ENCODE measurements at regions not wholly inside any gene's neighbourhood (a gene's known extent, or its start where the extent isn't known, plus 50 kb on each side); places are given as distances from the start of the nearest gene placed in this dataset.
A peak's percentile ranks its signal among the peaks of the same experiment; 100 is the strongest.

DNA sequence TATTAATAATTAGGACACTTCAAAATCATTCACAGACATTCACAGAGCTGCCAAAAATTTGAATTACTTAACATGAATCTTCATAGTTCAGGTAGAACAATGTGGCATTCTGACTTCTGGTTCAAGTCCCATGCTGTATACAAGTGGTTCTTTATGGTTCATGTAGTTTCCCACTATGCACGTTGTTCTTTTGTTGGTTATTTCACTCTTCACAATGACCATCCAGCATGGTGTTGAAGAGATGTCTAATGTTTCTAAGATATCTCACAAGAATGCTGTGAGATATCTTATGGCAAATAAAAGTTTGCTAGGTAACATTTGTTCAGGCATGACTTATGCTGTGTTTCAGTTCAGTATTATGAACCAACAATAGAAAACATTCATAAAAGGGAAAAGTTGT is 88.2 kb upstream of the SLITRK6 start:
- TF ChIP-seq, protein P1, sequence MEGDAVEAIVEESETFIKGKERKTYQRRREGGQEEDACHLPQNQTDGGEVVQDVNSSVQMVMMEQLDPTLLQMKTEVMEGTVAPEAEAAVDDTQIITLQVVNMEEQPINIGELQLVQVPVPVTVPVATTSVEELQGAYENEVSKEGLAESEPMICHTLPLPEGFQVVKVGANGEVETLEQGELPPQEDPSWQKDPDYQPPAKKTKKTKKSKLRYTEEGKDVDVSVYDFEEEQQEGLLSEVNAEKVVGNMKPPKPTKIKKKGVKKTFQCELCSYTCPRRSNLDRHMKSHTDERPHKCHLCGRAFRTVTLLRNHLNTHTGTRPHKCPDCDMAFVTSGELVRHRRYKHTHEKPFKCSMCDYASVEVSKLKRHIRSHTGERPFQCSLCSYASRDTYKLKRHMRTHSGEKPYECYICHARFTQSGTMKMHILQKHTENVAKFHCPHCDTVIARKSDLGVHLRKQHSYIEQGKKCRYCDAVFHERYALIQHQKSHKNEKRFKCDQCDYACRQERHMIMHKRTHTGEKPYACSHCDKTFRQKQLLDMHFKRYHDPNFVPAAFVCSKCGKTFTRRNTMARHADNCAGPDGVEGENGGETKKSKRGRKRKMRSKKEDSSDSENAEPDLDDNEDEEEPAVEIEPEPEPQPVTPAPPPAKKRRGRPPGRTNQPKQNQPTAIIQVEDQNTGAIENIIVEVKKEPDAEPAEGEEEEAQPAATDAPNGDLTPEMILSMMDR (IDR thresholded peaks at IDR 0.05; ENCODE audit: unreplicated experiment): no peak
- CTCF ChIA-PET: no interaction called here
- intact Hi-C loops (cut with micrococcal nuclease; ENCODE audit: unreplicated experiment): no loop called here
- Mint-ChIP-seq H3K9me3 (ENCODE audit: low read depth, unreplicated experiment) (no peaks in the 10 kb centered on the region), H3K4me3 (ENCODE audit: low read depth, unreplicated experiment) (no peak overlapping the region), H3K27me3 (ENCODE audit: unreplicated experiment) (no peaks in the 10 kb centered on the region), H3K27ac (ENCODE audit: unreplicated experiment) (no peak overlapping the region), H3K4me1 (ENCODE audit: low read depth, unreplicated experiment) (no peaks in the 10 kb centered on the region), H3K36me3 (ENCODE audit: insufficient read depth, unreplicated experiment) (no peaks in the 10 kb centered on the region)
- BruUV-seq (replicated peaks): no TSS peak
- no peak for DNase-seq

DNA sequence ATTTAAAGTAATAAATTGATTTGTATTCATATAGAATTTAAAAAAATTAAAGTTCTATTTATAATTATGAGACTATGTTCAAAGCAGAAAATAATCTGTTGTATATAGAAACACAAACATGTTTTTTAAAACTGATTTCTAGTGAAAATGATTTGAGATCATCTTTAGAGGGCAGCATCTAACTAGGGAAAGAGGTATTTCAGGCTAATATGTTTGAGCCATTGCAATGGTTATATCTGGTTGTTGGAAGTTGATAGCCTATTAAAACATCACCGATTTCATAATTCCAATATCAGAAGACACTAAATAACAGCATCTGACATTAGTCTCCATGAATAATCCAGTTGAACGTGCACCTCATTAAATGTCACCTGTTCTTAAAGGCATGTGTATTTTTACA is 79.8 kb upstream of the SLITRK6 start:
- H3K4me3 Mint-ChIP-seq (ENCODE audit: low read depth, unreplicated experiment): no peak overlapping the region
- no peak for DNase-seq
- H3K9me3 Mint-ChIP-seq (ENCODE audit: low read depth, unreplicated experiment): no peaks in the 10 kb centered on the region
- CTCF ChIA-PET: no interaction called here
- intact Hi-C loops (cut with micrococcal nuclease; ENCODE audit: unreplicated experiment): no loop called here
- no peaks in the 10 kb centered on the region for H3K27me3 Mint-ChIP-seq (ENCODE audit: unreplicated experiment)
- no TSS peak for BruUV-seq (replicated peaks)
- TF ChIP-seq, protein P1 (IDR thresholded peaks at IDR 0.05; ENCODE audit: unreplicated experiment): no peak
- H3K4me1 Mint-ChIP-seq (ENCODE audit: low read depth, unreplicated experiment): no peaks in the 10 kb centered on the region
- H3K27ac Mint-ChIP-seq (ENCODE audit: unreplicated experiment): no peak overlapping the region
- no peaks in the 10 kb centered on the region for H3K36me3 Mint-ChIP-seq (ENCODE audit: insufficient read depth, unreplicated experiment)

DNA sequence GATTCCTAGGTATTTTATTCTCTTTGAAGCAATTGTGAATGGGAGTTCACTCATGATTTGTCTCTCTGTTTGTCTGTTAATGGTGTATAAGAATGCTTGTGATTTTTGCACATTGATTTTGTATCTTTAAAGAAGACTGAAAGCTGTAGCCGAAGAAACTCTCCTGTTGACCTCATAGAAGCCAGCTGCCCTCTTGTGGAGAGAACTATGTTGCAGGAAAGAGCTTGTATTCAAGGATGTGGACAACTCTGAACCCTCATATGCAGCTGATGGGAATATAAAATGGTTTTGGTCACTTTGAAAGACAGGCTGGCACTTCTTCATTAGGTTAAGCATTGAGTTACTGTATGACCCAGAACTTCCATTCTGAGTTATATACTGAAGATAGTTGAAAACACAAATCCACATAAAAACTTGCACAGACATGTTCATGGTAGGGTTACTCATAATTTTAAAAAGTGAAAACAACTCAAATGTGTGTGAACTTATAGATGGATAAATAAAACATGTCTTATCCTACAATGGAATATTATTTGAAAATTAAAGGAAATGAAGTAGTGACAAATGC is 65.8 kb upstream of the SLITRK6 start:
- DNase-seq: peak; percentile 1

DNA sequence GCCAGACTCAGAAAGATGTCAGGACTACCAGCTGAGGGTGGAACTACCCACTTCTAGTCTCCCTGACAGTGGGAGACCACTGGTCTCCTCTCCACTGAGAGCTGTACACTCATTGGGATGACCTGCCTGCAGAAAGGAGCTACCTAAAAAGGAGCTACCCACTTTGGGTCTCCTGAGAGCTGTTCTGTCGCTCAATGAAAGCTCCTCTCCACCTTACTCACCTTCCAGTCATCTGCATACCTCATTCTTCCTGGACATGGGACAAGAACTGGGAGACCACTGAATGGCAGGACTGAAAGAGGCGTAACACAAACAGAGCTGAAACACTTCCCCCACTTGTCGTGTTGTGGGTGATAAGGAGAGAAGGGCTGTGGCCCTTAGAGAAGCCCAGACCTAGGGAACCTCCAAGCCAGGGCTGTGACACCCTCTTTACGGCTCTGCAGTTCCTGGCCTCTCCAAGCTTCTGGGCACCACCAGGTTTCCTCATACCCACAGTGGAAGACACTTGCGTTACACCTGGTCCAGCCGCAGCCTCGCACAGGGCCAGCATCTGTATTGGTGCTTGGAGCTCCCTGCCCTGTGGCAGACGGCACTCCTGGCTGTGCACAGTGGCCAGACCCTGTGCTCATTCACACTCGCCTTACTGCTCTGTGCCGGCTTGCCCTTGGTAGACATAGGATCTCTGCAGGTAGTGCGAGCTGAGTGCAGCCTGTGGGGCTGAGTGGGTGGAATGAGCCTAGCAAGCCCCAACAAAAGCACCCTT is 54.9 kb upstream of the SLITRK6 start:
- H3K36me3 Mint-ChIP-seq (ENCODE audit: insufficient read depth, unreplicated experiment): no peaks in the 10 kb centered on the region

More for the DNA sequence above, 65.8 kb upstream of the SLITRK6 start:
- Mint-ChIP-seq H3K27me3 (ENCODE audit: unreplicated experiment) (no peaks in the 10 kb centered on the region), H3K9me3 (ENCODE audit: low read depth, unreplicated experiment) (no peaks in the 10 kb centered on the region), H3K4me3 (ENCODE audit: low read depth, unreplicated experiment) (no peak overlapping the region), H3K4me1 (ENCODE audit: low read depth, unreplicated experiment) (no peaks in the 10 kb centered on the region), H3K27ac (ENCODE audit: unreplicated experiment) (no peak overlapping the region), H3K36me3 (ENCODE audit: insufficient read depth, unreplicated experiment) (no peaks in the 10 kb centered on the region)
- intact Hi-C loops (cut with micrococcal nuclease; ENCODE audit: unreplicated experiment): no loop called here
- no TSS peak for BruUV-seq (replicated peaks)
- CTCF ChIA-PET: no interaction called here
- TF ChIP-seq, protein P1 (IDR thresholded peaks at IDR 0.05; ENCODE audit: unreplicated experiment): no peak

More for the DNA sequence above, 54.9 kb upstream of the SLITRK6 start:
- DNase-seq: no peak
- peaks cover 8% of the 10 kb centered on the region for H3K9me3 Mint-ChIP-seq (ENCODE audit: low read depth, unreplicated experiment)
- no TSS peak for BruUV-seq (replicated peaks)
- CTCF ChIA-PET: no interaction called here
- no peaks in the 10 kb centered on the region for H3K27me3 Mint-ChIP-seq (ENCODE audit: unreplicated experiment)
- TF ChIP-seq, protein P1 (IDR thresholded peaks at IDR 0.05; ENCODE audit: unreplicated experiment): no peak
- H3K4me3 Mint-ChIP-seq (ENCODE audit: low read depth, unreplicated experiment): no peak overlapping the region
- intact Hi-C loops (cut with micrococcal nuclease; ENCODE audit: unreplicated experiment): no loop called here
- H3K27ac Mint-ChIP-seq (ENCODE audit: unreplicated experiment): no peak overlapping the region
- H3K4me1 Mint-ChIP-seq (ENCODE audit: low read depth, unreplicated experiment): no peaks in the 10 kb centered on the region
